ENCODE measurements at regions not wholly inside any gene's neighbourhood (a gene's known extent, or its start where the extent isn't known, plus 50 kb on each side); places are given as distances from the start of the nearest gene placed in this dataset.

DNA sequence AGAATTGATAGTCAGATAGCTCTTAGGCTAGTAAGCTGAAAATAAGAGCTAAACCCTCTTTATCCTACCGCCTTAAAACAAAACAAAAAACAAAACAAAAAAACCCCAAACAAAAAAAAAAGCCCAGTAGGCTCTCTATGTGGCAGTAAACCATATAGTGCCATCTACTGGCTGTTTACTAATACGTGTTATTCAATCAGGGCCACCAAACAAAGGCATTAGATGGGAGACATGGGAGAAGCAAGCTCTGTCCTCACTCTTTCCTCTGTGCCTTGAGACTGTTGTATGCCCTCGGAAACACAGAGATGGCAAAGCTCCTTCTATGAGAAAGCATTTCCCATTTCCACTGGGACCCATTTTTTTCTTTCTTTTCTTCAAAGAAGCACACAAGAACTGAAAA lies 148.8 kb upstream of the MID1 start:
- TF ChIP-seq EZH2 (IDR thresholded peaks at IDR 0.05; ENCODE audit: insufficient read depth, low read length) = no peak
- TF ChIP-seq, protein P1, sequence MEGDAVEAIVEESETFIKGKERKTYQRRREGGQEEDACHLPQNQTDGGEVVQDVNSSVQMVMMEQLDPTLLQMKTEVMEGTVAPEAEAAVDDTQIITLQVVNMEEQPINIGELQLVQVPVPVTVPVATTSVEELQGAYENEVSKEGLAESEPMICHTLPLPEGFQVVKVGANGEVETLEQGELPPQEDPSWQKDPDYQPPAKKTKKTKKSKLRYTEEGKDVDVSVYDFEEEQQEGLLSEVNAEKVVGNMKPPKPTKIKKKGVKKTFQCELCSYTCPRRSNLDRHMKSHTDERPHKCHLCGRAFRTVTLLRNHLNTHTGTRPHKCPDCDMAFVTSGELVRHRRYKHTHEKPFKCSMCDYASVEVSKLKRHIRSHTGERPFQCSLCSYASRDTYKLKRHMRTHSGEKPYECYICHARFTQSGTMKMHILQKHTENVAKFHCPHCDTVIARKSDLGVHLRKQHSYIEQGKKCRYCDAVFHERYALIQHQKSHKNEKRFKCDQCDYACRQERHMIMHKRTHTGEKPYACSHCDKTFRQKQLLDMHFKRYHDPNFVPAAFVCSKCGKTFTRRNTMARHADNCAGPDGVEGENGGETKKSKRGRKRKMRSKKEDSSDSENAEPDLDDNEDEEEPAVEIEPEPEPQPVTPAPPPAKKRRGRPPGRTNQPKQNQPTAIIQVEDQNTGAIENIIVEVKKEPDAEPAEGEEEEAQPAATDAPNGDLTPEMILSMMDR (IDR thresholded peaks at IDR 0.05; ENCODE audit: insufficient read depth, low read depth, low read length) = peak; percentile 51

Data from astrocyte (in vitro differentiated cells and primary cell).